ENCODE measurements at regions not wholly inside any gene's neighbourhood (a gene's known extent, or its start where the extent isn't known, plus 50 kb on each side); places are given as distances from the start of the nearest gene placed in this dataset.

DNA sequence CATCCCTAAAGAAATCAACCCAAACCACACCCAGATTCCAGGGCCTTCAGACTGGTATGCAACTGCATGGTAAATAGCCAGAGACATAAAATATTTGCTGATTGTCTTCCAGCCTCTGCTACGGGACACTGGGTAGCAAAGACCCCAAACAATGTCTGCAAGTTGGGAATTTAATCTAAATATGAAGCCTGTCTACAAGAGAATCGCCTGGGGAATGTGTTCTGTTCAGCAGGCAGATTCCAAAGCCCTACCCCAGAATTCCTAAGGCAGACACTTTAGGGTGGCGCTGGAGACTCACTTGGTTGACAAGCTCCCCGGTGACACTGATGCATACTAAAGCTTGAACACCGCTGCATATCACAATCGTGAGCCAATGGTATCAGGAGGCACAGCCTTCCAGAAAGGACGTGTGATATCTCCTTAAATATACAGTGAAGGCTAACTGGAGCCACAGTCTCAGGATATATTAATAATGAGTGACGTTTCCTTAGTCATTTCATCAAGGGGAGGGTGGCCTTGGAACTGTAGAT is 684.1 kb downstream of the NTRK3 start:
- H2BK12ac ChIP-seq (ENCODE audit: low read depth, low read length): no peak overlapping the region
- no peaks in the 10 kb centered on the region for H3K4me1 ChIP-seq (replicated peaks in 1 of 4; ENCODE audit: control insufficient read depth in 3 of 4, insufficient read depth in 4 of 4, low read length in 3 of 4)
- H3K14ac ChIP-seq (ENCODE audit: insufficient read length): no peak overlapping the region
- H3K4ac ChIP-seq (replicated peaks; ENCODE audit: insufficient read length, low read depth, low read length): no peak overlapping the region
- no peak overlapping the region for H2BK20ac ChIP-seq (ENCODE audit: low read length)
- no peaks in the 10 kb centered on the region for H3K9me3 ChIP-seq (ENCODE audit: insufficient read depth in 2 of 2, low read depth in 1 of 2, low read length in 1 of 2)
- H3K27me3 ChIP-seq (replicated peaks in 1 of 4; ENCODE audit: control insufficient read depth in 3 of 4, extremely low read depth in 1 of 4, insufficient read depth in 3 of 4, low read length in 3 of 4): no peaks in the 10 kb centered on the region
- DNase-seq (ENCODE audit: low read depth in 1 of 2, low spot score in 2 of 2) (no peak), FAIRE-seq (no peak)
- no peak overlapping the region for H3K56ac ChIP-seq (replicated peaks; ENCODE audit: insufficient read length, low read depth, low read length)
- no peak overlapping the region for H3K23ac ChIP-seq (ENCODE audit: insufficient read length)
- no peak overlapping the region for H3K18ac ChIP-seq (ENCODE audit: extremely low read depth, low read length)
- no peaks in the 10 kb centered on the region for H3K79me1 ChIP-seq (ENCODE audit: low read depth, low read length)
- no peaks in the 10 kb centered on the region for H4K20me1 ChIP-seq (replicated peaks in 1 of 2; ENCODE audit: control insufficient read depth in 1 of 2, insufficient read depth in 2 of 2, low read length in 2 of 2)
- H3K4me3 ChIP-seq (ENCODE audit: extremely low read depth in 1 of 4, insufficient read depth in 2 of 4, low read depth in 3 of 4, low read length in 4 of 4): no peak overlapping the region
- POLR2A ChIA-PET (ENCODE audit: partially characterized antibody): no interaction called here
- no peak overlapping the region for H2AK5ac ChIP-seq (ENCODE audit: low read depth, low read length)
- H2BK15ac ChIP-seq (ENCODE audit: low read length): no peak overlapping the region
- no peaks in the 10 kb centered on the region for H3K79me2 ChIP-seq (ENCODE audit: control insufficient read depth in 1 of 2, insufficient read depth in 2 of 2, low read length in 2 of 2)
- H3K9ac ChIP-seq (replicated peaks in 1 of 4; ENCODE audit: extremely low read depth in 1 of 4, low read depth in 3 of 4, low read length in 3 of 4): no peak overlapping the region
- H2AFZ ChIP-seq (ENCODE audit: low read length): no peak overlapping the region
- H4K91ac ChIP-seq (replicated peaks; ENCODE audit: insufficient read length, low read length): no peak overlapping the region
- H2BK5ac ChIP-seq (ENCODE audit: low read depth, low read length): no peak overlapping the region
- 90% methylated on average over 8 of the region's 8 CpGs; no CpG with 5 or more reads in 1 of the 2 experiments for WGBS, 2 experiments (ENCODE audit: extremely low coverage in 1 of 2, insufficient coverage in 1 of 2, insufficient read length in 1 of 2, insufficient replicate concordance in 2 of 2, low coverage in 1 of 2, low lambda C conversion rate in 2 of 2, missing lambda C conversion rate in 1 of 2)
- H4K5ac ChIP-seq (ENCODE audit: insufficient read length, low read depth, low read length): no peak overlapping the region
- H3K4me2 ChIP-seq (ENCODE audit: insufficient read depth in 1 of 2, low read depth in 2 of 2, low read length in 2 of 2): no peak overlapping the region
- no peaks in the 10 kb centered on the region for H3K36me3 ChIP-seq (ENCODE audit: control insufficient read depth in 2 of 4, insufficient read depth in 4 of 4, low read length in 3 of 4)
- H3K23me2 ChIP-seq (ENCODE audit: low read depth, low read length): no peaks in the 10 kb centered on the region
- H3K27ac ChIP-seq (ENCODE audit: low read depth, low read length): no peak overlapping the region
- H4K8ac ChIP-seq (ENCODE audit: extremely low read depth, insufficient read depth, low read length): no peak overlapping the region
- CTCF ChIA-PET (ENCODE audit: partially characterized antibody): interaction anchor here (1.2 kb wide), 1 partner anchor 12 kb away, joined by 3 read pairs; no protein-coding TSS in a partner anchor
- no peak overlapping the region for H2BK120ac ChIP-seq (replicated peaks; ENCODE audit: low read depth, low read length)
- TF ChIP-seq CBX5 (IDR thresholded peaks at IDR 0.05; ENCODE audit: low read depth, low read length) (no peak), EGR1 (IDR thresholded peaks at IDR 0.05; ENCODE audit: borderline replicate concordance, low read depth, low read length) (no peak), E2F6 (IDR thresholded peaks at IDR 0.05) (no peak), ASH2L (IDR thresholded peaks at IDR 0.05; ENCODE audit: low read length) (no peak), SIRT6 (IDR thresholded peaks at IDR 0.05; ENCODE audit: low read length) (no peak), SP4 (IDR thresholded peaks at IDR 0.05; ENCODE audit: low read length) (no peak), RAD21 (IDR thresholded peaks at IDR 0.05 in 1 of 2, conservative IDR thresholded peaks at IDR 0.05 in 1 of 2; ENCODE audit: low read depth in 2 of 2, low read length in 2 of 2) (no peak), POU5F1 (IDR thresholded peaks at IDR 0.05; ENCODE audit: low read depth, low read length) (no peak), HDAC6 (IDR thresholded peaks at IDR 0.05; ENCODE audit: low read depth, low read length) (no peak), YY1 (IDR thresholded peaks at IDR 0.05; ENCODE audit: low read depth, low read length) (no peak), TEAD4 (IDR thresholded peaks at IDR 0.05; ENCODE audit: low read depth, low read length) (no peak), KDM4A (IDR thresholded peaks at IDR 0.05; ENCODE audit: low read depth, low read length, severe bottlenecking) (no peak), POLR2AphosphoS5 (IDR thresholded peaks at IDR 0.05; ENCODE audit: low read depth, low read length) (no peak), CTBP2 (IDR thresholded peaks at IDR 0.05; ENCODE audit: borderline replicate concordance, insufficient read depth, insufficient read length, low read length) (no peak)
